ENCODE measurements at regions not wholly inside any gene's neighbourhood (a gene's known extent, or its start where the extent isn't known, plus 50 kb on each side); places are given as distances from the start of the nearest gene placed in this dataset.

DNA sequence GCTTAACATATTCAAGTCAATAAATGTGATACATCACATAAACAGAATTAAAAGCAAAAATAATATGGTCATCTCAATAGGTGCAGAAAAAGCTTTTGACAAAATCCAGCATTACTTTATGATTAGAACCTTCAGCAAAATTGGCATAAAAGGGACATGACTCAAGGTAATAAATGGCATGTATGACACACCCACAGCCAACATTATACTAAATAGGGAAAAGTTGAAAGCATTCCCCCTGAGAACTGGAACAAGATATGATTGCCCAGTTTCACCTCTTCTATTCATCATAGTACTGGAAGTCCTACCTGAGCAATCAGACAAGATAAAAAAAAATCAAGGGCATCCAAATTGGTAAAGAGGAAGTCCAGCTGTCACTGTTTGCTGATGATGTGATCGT, 594.7 kb downstream of the DIPK2A start:
- TF ChIP-seq, protein P1, sequence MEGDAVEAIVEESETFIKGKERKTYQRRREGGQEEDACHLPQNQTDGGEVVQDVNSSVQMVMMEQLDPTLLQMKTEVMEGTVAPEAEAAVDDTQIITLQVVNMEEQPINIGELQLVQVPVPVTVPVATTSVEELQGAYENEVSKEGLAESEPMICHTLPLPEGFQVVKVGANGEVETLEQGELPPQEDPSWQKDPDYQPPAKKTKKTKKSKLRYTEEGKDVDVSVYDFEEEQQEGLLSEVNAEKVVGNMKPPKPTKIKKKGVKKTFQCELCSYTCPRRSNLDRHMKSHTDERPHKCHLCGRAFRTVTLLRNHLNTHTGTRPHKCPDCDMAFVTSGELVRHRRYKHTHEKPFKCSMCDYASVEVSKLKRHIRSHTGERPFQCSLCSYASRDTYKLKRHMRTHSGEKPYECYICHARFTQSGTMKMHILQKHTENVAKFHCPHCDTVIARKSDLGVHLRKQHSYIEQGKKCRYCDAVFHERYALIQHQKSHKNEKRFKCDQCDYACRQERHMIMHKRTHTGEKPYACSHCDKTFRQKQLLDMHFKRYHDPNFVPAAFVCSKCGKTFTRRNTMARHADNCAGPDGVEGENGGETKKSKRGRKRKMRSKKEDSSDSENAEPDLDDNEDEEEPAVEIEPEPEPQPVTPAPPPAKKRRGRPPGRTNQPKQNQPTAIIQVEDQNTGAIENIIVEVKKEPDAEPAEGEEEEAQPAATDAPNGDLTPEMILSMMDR (IDR thresholded peaks at IDR 0.05; ENCODE audit: low read depth, low read length, poor library complexity, severe bottlenecking), result no peak
- TF ChIP-seq EZH2phosphoT487 (IDR thresholded peaks at IDR 0.05; ENCODE audit: borderline replicate concordance, low read length), result no peak

Data from DOHH2 (cell line).